HEK293 (cell line): ENCODE measurements at regions not wholly inside any gene's neighbourhood (a gene's known extent, or its start where the extent isn't known, plus 50 kb on each side); places are given as distances from the start of the nearest gene placed in this dataset.
A peak's percentile ranks its signal among the peaks of the same experiment; 100 is the strongest.
"Not testable (repeated sequence)": the region's sequence is repeated elsewhere in the genome, so short reads cannot be mapped to it uniquely, and the experiment has no call there.

Experiments used
- CTCF ChIA-PET: fragments of 350-600 bp; formaldehyde crosslinking; extraction: SDS; loops from one replicate; lab custom pipeline; 2021; ENCODE audit warnings: antibody characterized with exemption; lab: Yijun Ruan, JAX
- POLR2A ChIA-PET: fragments of 300-600 bp; formaldehyde crosslinking; extraction: SDS; loops from one replicate; lab custom pipeline; 2020; ENCODE audit warnings: antibody characterized with exemption, inconsistent platforms; lab: Yijun Ruan, JAX
- H3K27ac ChIP-seq: fragments of 200-500 bp; sonication (Bioruptor generic); 2 replicates; pipeline ENCODE4 v1.5.1; 2014; ENCODE audit warnings: low read depth, low read length, control low read depth, inconsistent platforms; ENCODE audit errors: extremely low read depth
- H3K36me3 ChIP-seq, 2 experiments: fragments of 200-500 bp in 1 of 2; sonication (Bioruptor generic) in 1 of 2; 1 replicate in 1 of 2; 2 replicates in 1 of 2; pipeline ENCODE4 v1.5.1; 2014 to 2017; ENCODE audit warnings: inconsistent platforms in 2 of 2, low read length in 2 of 2; ENCODE audit not compliant: control insufficient read depth in 2 of 2, insufficient read depth in 1 of 2
- H3K4me1 ChIP-seq: fragments of 200-500 bp; sonication (Bioruptor generic); 2 replicates; pipeline ENCODE4 v1.5.1; 2014; ENCODE audit warnings: mild to moderate bottlenecking, low read length, inconsistent platforms; ENCODE audit not compliant: control insufficient read depth, insufficient read depth
- H3K4me3 ChIP-seq: 2 replicates; pipeline ENCODE4 v1.5.1; 2011; ENCODE audit warnings: low read depth, mild to moderate bottlenecking, control low read depth, low read length, moderate library complexity
- H3K9me3 ChIP-seq: fragments of 200-500 bp; sonication (Bioruptor generic); 2 replicates; pipeline ENCODE4 v1.5.1; 2014; ENCODE audit warnings: low read depth, low read length, inconsistent platforms; ENCODE audit not compliant: control insufficient read depth, insufficient read depth
- KLF9 ChIP-seq: fragments of 450-650 bp; formaldehyde crosslinking; IDR thresholded peaks from 2 replicates; pipeline ENCODE4 v1.5.1; 2016; ENCODE audit warnings: missing biosample characterization, missing genetic modification characterization, low read depth
- MZF1 ChIP-seq: fragments of 450-650 bp; formaldehyde crosslinking; IDR thresholded peaks from 2 replicates; pipeline ENCODE4 v1.5.1; 2017; ENCODE audit warnings: missing biosample characterization, missing genetic modification characterization, borderline replicate concordance
- ZBTB1 ChIP-seq: fragments of 450-650 bp; formaldehyde crosslinking; IDR thresholded peaks from 2 replicates; pipeline ENCODE4 v1.5.1; 2016; ENCODE audit warnings: missing biosample characterization, missing genetic modification characterization
- ZBTB11 ChIP-seq: fragments of 450-650 bp; formaldehyde crosslinking; conservative IDR thresholded peaks from 2 replicates; pipeline ENCODE4 v1.5.1; 2016; ENCODE audit warnings: low read depth, missing biosample characterization, missing genetic modification characterization
- ZNF10 ChIP-seq: fragments of 450-650 bp; formaldehyde crosslinking; IDR thresholded peaks from 2 replicates; pipeline ENCODE4 v1.5.1; 2017; ENCODE audit warnings: missing biosample characterization, missing genetic modification characterization
- ZNF146 ChIP-seq: fragments of 450-650 bp; formaldehyde crosslinking; IDR thresholded peaks from 2 replicates; pipeline ENCODE4 v1.5.1; 2016; ENCODE audit warnings: missing biosample characterization, missing genetic modification characterization
- ZNF157 ChIP-seq: fragments of 450-650 bp; formaldehyde crosslinking; IDR thresholded peaks from 2 replicates; pipeline ENCODE4 v1.5.1; 2016; ENCODE audit warnings: missing biosample characterization, missing genetic modification characterization
- ZNF221 ChIP-seq: fragments of 450-650 bp; formaldehyde crosslinking; IDR thresholded peaks from 2 replicates; pipeline ENCODE4 v1.5.1; 2017; ENCODE audit warnings: missing biosample characterization, missing genetic modification characterization, borderline replicate concordance
- ZNF239 ChIP-seq: fragments of 450-650 bp; formaldehyde crosslinking; IDR thresholded peaks from 2 replicates; pipeline ENCODE4 v1.5.1; 2016; ENCODE audit warnings: missing biosample characterization, missing genetic modification characterization
- ZNF24 ChIP-seq: fragments of 450-650 bp; formaldehyde crosslinking; IDR thresholded peaks from 2 replicates; pipeline ENCODE4 v1.5.1; 2016; ENCODE audit warnings: missing biosample characterization, missing genetic modification characterization
- ZNF416 ChIP-seq: fragments of 450-650 bp; formaldehyde crosslinking; IDR thresholded peaks from 2 replicates; pipeline ENCODE4 v1.5.1; 2016; ENCODE audit warnings: missing biosample characterization, missing genetic modification characterization
- ZNF600 ChIP-seq: fragments of 450-650 bp; formaldehyde crosslinking; IDR thresholded peaks from 2 replicates; pipeline ENCODE4 v1.5.1; 2016; ENCODE audit warnings: missing biosample characterization, missing genetic modification characterization
- ZNF621 ChIP-seq: fragments of 450-650 bp; formaldehyde crosslinking; IDR thresholded peaks from 2 replicates; pipeline ENCODE4 v1.5.1; 2017; ENCODE audit warnings: missing biosample characterization, missing genetic modification characterization
- ZNF629 ChIP-seq: fragments of 450-650 bp; formaldehyde crosslinking; IDR thresholded peaks from 2 replicates; pipeline ENCODE4 v1.5.1; 2017; ENCODE audit warnings: missing biosample characterization, missing genetic modification characterization
- ZNF660 ChIP-seq: fragments of 450-650 bp; IDR thresholded peaks from 2 replicates; pipeline ENCODE4 v1.5.1; 2018; ENCODE audit warnings: missing biosample characterization, mild to moderate bottlenecking, missing genetic modification characterization
- TF ChIP-seq, protein P1 (sequence below): fragments of 450-650 bp; formaldehyde crosslinking; IDR thresholded peaks from 2 replicates; pipeline ENCODE4 v1.5.1; 2016; ENCODE audit warnings: missing biosample characterization, missing genetic modification characterization
- TF ChIP-seq, protein P2 (sequence below): fragments of 450-650 bp; formaldehyde crosslinking; IDR thresholded peaks from 2 replicates; pipeline ENCODE4 v1.5.1; 2016; ENCODE audit warnings: missing biosample characterization, missing genetic modification characterization, borderline replicate concordance
- TF ChIP-seq, protein P3 (sequence below): sonication (generic); formaldehyde crosslinking; IDR thresholded peaks from 2 replicates; pipeline ENCODE4 v1.8.1; 2022; ENCODE audit warnings: mild to moderate bottlenecking, moderate library complexity, missing genetic modification reagents

DNA sequence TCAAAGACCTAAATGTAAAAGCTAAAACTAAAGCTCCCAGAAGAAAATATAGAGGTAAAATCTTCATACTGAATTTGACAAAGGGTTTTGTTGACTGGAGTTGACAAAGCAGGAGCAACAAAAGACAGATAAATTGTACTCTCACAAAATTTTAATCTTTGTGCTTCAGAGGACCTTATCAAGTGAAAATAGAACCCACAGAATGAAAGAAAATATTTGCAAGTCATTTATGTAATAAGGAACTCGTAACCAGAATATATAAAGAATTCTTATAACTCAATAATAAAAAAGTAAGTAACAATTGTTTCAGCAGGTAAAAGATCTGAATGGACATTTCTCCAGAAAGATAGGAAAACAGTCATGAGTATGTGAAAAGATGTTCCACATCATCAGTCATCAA lies 62.0 kb upstream of the SRRM3 start (continued):
- TF ChIP-seq, protein P1, sequence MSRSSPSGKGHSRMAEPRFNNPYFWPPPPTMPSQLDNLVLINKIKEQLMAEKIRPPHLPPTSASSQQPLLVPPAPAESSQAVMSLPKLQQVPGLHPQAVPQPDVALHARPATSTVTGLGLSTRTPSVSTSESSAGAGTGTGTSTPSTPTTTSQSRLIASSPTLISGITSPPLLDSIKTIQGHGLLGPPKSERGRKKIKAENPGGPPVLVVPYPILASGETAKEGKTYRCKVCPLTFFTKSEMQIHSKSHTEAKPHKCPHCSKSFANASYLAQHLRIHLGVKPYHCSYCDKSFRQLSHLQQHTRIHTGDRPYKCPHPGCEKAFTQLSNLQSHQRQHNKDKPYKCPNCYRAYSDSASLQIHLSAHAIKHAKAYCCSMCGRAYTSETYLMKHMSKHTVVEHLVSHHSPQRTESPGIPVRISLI (tag by site-specific recombination) = no peak
- TF ChIP-seq, protein P2, sequence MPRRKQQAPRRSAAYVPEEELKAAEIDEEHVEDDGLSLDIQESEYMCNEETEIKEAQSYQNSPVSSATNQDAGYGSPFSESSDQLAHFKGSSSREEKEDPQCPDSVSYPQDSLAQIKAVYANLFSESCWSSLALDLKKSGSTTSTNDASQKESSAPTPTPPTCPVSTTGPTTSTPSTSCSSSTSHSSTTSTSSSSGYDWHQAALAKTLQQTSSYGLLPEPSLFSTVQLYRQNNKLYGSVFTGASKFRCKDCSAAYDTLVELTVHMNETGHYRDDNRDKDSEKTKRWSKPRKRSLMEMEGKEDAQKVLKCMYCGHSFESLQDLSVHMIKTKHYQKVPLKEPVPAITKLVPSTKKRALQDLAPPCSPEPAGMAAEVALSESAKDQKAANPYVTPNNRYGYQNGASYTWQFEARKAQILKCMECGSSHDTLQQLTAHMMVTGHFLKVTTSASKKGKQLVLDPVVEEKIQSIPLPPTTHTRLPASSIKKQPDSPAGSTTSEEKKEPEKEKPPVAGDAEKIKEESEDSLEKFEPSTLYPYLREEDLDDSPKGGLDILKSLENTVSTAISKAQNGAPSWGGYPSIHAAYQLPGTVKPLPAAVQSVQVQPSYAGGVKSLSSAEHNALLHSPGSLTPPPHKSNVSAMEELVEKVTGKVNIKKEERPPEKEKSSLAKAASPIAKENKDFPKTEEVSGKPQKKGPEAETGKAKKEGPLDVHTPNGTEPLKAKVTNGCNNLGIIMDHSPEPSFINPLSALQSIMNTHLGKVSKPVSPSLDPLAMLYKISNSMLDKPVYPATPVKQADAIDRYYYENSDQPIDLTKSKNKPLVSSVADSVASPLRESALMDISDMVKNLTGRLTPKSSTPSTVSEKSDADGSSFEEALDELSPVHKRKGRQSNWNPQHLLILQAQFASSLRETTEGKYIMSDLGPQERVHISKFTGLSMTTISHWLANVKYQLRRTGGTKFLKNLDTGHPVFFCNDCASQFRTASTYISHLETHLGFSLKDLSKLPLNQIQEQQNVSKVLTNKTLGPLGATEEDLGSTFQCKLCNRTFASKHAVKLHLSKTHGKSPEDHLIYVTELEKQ = no peak
- no peak for TF ChIP-seq ZBTB11 (tag by site-specific recombination)

GRCh38 chr7:76140259-76140658 lies 61.4 kb upstream of the SRRM3 start:
- H3K9me3 ChIP-seq, H3K4me1 ChIP-seq, H3K36me3 ChIP-seq, CTCF ChIA-PET, H3K27ac ChIP-seq, H3K4me3 ChIP-seq, POLR2A ChIA-PET: not testable (repeated sequence)
- TF ChIP-seq ZNF146 (tag by site-specific recombination) = peak; percentile 58; the same call in 1 of the 2 replicates

GRCh38 chr7:76142861-76143260 lies 58.8 kb upstream of the SRRM3 start:
- CTCF ChIA-PET = no interaction called here
- TF ChIP-seq ZNF600 (tag by site-specific recombination) = no peak
- no peak for TF ChIP-seq ZBTB11 (tag by site-specific recombination)
- no peak for TF ChIP-seq ZNF416 (tag by site-specific recombination)
- TF ChIP-seq ZNF157 (tag by site-specific recombination) = no peak
- TF ChIP-seq ZBTB1 (tag by site-specific recombination) = no peak
- no peak for TF ChIP-seq ZNF221 (tag by site-specific recombination)
- TF ChIP-seq ZNF10 (tag by site-specific recombination) = no peak
- no peak for TF ChIP-seq ZNF239 (tag by site-specific recombination)
- TF ChIP-seq, protein P3, sequence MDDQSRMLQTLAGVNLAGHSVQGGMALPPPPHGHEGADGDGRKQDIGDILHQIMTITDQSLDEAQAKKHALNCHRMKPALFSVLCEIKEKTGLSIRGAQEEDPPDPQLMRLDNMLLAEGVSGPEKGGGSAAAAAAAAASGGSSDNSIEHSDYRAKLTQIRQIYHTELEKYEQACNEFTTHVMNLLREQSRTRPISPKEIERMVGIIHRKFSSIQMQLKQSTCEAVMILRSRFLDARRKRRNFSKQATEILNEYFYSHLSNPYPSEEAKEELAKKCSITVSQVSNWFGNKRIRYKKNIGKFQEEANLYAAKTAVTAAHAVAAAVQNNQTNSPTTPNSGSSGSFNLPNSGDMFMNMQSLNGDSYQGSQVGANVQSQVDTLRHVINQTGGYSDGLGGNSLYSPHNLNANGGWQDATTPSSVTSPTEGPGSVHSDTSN (CRISPR knock-in tag) = no peak
- no peak for TF ChIP-seq MZF1
- no peak for TF ChIP-seq ZNF660 (tag by site-specific recombination)
- TF ChIP-seq ZNF24 (tag by site-specific recombination) = no peak
- TF ChIP-seq ZNF621 (tag by site-specific recombination) = no peak
- no peak for TF ChIP-seq ZNF629 (tag by site-specific recombination)
- no peak for TF ChIP-seq KLF9 (tag by site-specific recombination)
- no peaks in the 10 kb centered on the region for H3K4me1 ChIP-seq
- no peaks in the 10 kb centered on the region for H3K36me3 ChIP-seq
- H3K27ac ChIP-seq = no peak overlapping the region
- POLR2A ChIA-PET = no interaction called here
- H3K9me3 ChIP-seq = no peaks in the 10 kb centered on the region
- no peak overlapping the region for H3K4me3 ChIP-seq
